Tibial nerve (tissue), 4 donors: ENCODE measurements at regions not wholly inside any gene's neighbourhood (a gene's known extent, or its start where the extent isn't known, plus 50 kb on each side); places are given as distances from the start of the nearest gene placed in this dataset.

Source experiments
- DNase-seq, 2 donors: peaks; one replicate each; pipeline ENCODE4 v3.0.0-alpha.2; 2019; ENCODE audit warnings: low spot score in 2 of 2
- H3K27ac ChIP-seq, 4 donors: fragments of 200-600 bp; sonication (generic) in 3 of 4; one replicate each; pipeline ENCODE4 v1.5.1; 2017 to 2019; ENCODE audit warnings: mild to moderate bottlenecking in 1 of 4
- H3K27me3 ChIP-seq, 2 donors: fragments of 200-600 bp; sonication (generic) in 1 of 2; one replicate each; pipeline versions ENCODE4 v1.5.1 to v1.6.0; 2017 to 2019
- H3K36me3 ChIP-seq, 3 donors: fragments of 200-600 bp; sonication (generic); one replicate each; pipeline ENCODE4 v1.5.1; 2018 to 2019
- H3K4me1 ChIP-seq, 4 donors: fragments of 200-600 bp; sonication (generic) in 3 of 4; one replicate each; pipeline ENCODE4 v1.5.1; 2017 to 2019
- H3K4me3 ChIP-seq, 4 donors: fragments of 200-600 bp; sonication (generic) in 3 of 4; one replicate each; pipeline ENCODE4 v1.5.1; 2017 to 2019; ENCODE audit warnings: mild to moderate bottlenecking in 1 of 4, moderate library complexity in 1 of 4
- H3K9me3 ChIP-seq, 4 donors: fragments of 200-600 bp; sonication (generic) in 3 of 4; one replicate each; pipeline ENCODE4 v1.5.1; 2017 to 2019
- EP300 ChIP-seq, 2 donors: sonication (generic); formaldehyde crosslinking; IDR thresholded peaks; one replicate each; pipeline ENCODE4 v1.6.1; 2017; ENCODE audit warnings: antibody characterized with exemption in 2 of 2, mild to moderate bottlenecking in 1 of 2
- POLR2A ChIP-seq, 2 donors: fragments of 450-650 bp; IDR thresholded peaks; one replicate each; pipeline ENCODE4 v1.6.1; 2017; ENCODE audit warnings: antibody characterized with exemption in 2 of 2, mild to moderate bottlenecking in 2 of 2, moderate library complexity in 2 of 2
- WGBS, 2 donors: methylation state at CpG; one replicate each; pipeline ENCODE4 v1.1.5; 2018; 5-methylcytosine and 5-hydroxymethylcytosine counted together
- TF ChIP-seq, protein P1 (sequence below), 5 experiments: fragments of 200-600 bp in 3 of 5; fragments of 450-650 bp in 2 of 5; sonication (generic) in 3 of 5; IDR thresholded peaks; one replicate each; pipeline ENCODE4 v1.5.1; 2016 to 2019; ENCODE audit warnings: antibody characterized with exemption in 5 of 5, mild to moderate bottlenecking in 3 of 5, moderate library complexity in 2 of 5

DNA sequence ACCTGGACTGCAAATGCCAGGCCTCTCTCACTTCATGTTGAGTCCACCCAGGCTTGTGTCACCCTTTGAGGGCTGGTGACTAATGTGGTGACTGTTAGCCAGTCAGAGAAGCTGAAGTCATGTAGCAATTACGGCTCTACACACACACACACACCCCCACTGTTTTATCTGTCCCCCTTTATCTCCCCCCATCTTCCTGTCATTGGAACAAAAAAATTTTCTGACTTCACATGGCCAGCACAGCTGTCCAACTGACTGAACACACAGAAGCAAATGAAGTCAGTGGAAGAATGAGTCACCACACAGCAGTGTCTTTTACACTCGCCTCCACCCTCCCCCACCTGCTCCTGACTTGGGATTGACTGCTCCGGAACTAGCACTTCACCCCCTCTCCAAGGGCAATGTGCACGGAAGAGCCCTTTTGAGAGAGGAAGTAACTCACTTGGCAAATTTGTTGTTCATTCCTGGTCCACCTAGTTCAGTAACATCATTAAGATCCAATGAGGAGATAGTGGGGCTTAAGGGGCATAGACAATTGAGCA, 198.0 kb downstream of the RNF144B start:
- peaks cover 0 to 4% (median 0%) of the 10 kb centered on the region in 4 donors for H3K4me1 ChIP-seq
- WGBS, 2 donors: 19 to 20% methylated on average over 4 of the region's 4 CpGs
- DNase-seq: no peak

DNA sequence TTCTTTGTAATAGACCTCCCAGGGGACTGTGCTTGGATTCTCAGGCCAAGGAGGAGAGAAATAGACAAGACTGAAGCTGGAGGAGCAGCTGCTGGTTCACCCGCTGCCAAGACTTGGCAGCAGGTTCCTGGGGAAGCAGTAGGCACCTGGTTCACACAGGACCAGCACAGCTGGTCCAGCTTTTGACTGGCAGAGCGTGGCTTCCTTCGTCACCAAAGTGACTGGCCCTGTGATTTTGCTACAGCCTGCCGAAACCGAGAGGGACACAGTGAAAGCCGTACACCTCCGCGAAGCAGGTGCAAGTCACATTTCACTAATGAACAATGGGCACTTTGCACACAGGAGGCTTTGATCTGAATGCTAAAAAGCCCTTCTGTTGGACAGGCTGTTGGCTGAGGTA, 199.0 kb downstream of the RNF144B start:
- Histone ChIP-seq H3K27ac (no peak overlapping the region), H3K36me3 (no peaks in the 10 kb centered on the region), H3K27me3 (no peaks in the 10 kb centered on the region), H3K4me1 (peaks cover 0 to 4% (median 0%) of the 10 kb centered on the region in 4 donors), H3K9me3 (no peaks in the 10 kb centered on the region), H3K4me3 (no peak overlapping the region)
- TF ChIP-seq EP300 (IDR thresholded peaks at IDR 0.05) (no peak), POLR2A (IDR thresholded peaks at IDR 0.05) (no peak)
- TF ChIP-seq, protein P1, sequence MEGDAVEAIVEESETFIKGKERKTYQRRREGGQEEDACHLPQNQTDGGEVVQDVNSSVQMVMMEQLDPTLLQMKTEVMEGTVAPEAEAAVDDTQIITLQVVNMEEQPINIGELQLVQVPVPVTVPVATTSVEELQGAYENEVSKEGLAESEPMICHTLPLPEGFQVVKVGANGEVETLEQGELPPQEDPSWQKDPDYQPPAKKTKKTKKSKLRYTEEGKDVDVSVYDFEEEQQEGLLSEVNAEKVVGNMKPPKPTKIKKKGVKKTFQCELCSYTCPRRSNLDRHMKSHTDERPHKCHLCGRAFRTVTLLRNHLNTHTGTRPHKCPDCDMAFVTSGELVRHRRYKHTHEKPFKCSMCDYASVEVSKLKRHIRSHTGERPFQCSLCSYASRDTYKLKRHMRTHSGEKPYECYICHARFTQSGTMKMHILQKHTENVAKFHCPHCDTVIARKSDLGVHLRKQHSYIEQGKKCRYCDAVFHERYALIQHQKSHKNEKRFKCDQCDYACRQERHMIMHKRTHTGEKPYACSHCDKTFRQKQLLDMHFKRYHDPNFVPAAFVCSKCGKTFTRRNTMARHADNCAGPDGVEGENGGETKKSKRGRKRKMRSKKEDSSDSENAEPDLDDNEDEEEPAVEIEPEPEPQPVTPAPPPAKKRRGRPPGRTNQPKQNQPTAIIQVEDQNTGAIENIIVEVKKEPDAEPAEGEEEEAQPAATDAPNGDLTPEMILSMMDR (IDR thresholded peaks at IDR 0.05): no peak
- WGBS, 2 donors: 91 to 97% methylated on average over 8 of the region's 8 CpGs
- DNase-seq: no peak

More for the DNA sequence above, 198.0 kb downstream of the RNF144B start:
- H3K4me3 ChIP-seq: no peak overlapping the region
- no peaks in the 10 kb centered on the region for H3K9me3 ChIP-seq
- H3K36me3 ChIP-seq: no peaks in the 10 kb centered on the region
- H3K27me3 ChIP-seq: no peaks in the 10 kb centered on the region
- no peak overlapping the region for H3K27ac ChIP-seq
- no peak for TF ChIP-seq EP300 (IDR thresholded peaks at IDR 0.05)

DNA sequence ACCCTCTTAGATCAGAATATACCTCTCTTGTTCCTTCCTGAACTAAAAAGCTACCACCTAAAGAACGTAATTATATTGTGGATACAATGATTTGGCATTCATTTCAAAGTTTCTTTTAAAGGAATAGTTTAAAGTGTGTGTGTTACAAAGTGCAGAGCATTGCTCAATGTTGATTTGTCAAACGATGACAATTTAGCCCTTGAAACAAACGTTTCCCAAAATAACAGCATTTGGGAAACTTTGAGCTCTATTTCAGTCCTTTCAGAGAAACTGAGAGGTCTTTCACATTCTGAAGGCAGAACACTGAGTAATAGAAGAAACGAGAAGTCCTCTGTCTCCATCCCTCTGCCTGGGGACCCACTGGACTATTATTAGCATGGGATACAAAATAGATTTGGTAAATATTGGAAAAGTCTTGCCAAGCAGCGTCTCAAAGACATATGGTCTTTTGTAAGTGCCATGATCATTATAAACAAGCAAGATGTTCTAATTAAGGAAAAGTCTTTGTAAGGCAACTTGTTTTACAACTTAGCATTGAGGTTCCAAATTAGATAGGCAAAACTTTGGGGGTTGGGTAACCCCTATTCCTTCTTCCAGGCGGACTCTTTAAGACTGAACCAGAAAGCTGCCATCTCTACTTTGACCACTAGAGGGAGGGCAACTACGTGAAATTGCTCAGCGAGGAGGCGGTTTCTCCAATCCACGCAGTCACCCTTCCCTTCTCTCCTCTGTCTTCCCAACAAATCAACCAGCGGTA, 208.8 kb downstream of the RNF144B start:
- Histone ChIP-seq H3K36me3 (no peaks in the 10 kb centered on the region), H3K4me3 (no peak overlapping the region), H3K27ac (peak overlapping the region in 2 of 4 donors; percentile 53 to 67), H3K27me3 (no peaks in the 10 kb centered on the region), H3K4me1 (peaks cover 0 to 12% (median 0%) of the 10 kb centered on the region in 4 donors), H3K9me3 (no peaks in the 10 kb centered on the region)
- peak; percentile 37 to 90 for DNase-seq
- TF ChIP-seq, protein P1 (IDR thresholded peaks at IDR 0.05): peak; percentile 83 to 90 (median 84)
- no peak for TF ChIP-seq EP300 (IDR thresholded peaks at IDR 0.05)
- TF ChIP-seq POLR2A (IDR thresholded peaks at IDR 0.05): no peak
- 15 to 16% methylated on average over 11 of the region's 11 CpGs for WGBS, 2 donors

DNA sequence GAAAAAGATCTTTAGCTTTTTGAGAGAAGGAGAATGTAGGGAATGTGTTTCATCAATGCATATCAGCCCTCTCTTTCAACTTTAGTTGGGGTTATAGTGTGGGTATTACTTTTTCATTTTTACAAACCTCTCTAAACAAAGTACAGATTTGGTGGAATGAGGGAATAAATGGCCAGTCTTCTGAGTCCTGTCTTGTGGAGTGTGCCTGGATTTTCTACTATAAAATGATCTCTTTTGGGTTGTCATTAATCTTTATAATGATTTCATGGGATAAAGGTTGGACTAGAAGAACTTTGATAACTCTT, 209.3 kb downstream of the RNF144B start:
- Histone ChIP-seq H3K4me1 (peaks cover 0 to 12% (median 0%) of the 10 kb centered on the region in 4 donors), H3K9me3 (no peaks in the 10 kb centered on the region), H3K27me3 (no peaks in the 10 kb centered on the region), H3K27ac (peak overlapping the region in 2 of 4 donors; percentile 53 to 67), H3K36me3 (no peaks in the 10 kb centered on the region), H3K4me3 (no peak overlapping the region)
- TF ChIP-seq, protein P1 (IDR thresholded peaks at IDR 0.05): peak in 1 of 5 experiments; percentile 8
- TF ChIP-seq EP300 (IDR thresholded peaks at IDR 0.05) (no peak), POLR2A (IDR thresholded peaks at IDR 0.05) (no peak)
- DNase-seq: no peak

DNA sequence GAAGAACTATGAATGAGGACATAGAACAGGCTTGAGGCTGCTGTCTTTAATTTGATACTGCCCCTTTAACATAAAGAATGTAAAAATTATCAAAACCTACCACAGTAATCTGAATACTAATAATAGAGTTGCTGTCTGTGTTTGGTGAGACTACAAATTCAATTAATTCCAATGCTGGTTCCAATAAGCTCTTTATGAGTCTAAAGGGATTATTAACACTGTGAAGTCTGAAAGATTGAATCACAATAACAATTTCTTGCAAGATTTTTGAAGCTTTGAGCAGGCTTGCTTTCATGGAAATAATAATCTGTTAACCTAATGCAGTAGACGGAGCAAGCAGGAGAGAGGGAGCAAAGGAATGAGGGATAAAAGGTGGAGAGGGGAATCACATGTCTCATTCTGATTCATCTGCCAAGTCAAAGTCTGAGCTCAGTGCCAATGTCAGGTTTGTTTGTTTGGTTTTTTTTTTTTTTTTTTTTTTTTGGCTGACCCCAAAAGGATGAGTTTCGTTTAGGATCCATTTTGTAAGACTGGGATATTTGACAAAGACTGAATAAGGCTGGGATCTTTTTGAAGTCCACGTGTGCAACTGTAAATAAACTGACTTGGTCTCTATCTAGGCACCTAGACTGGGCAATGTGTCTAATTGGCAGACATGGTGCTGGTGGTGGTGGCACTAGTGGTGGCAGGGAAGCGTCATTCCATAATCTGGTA, 211.6 kb downstream of the RNF144B start:
- H3K4me1 ChIP-seq: peaks cover 0 to 12% (median 0%) of the 10 kb centered on the region in 4 donors
- H3K27me3 ChIP-seq: no peaks in the 10 kb centered on the region
- WGBS, 2 donors: 58 to 61% methylated on average over 4 of the region's 4 CpGs
- no peaks in the 10 kb centered on the region for H3K36me3 ChIP-seq
- H3K27ac ChIP-seq: no peak overlapping the region
- TF ChIP-seq POLR2A (IDR thresholded peaks at IDR 0.05): no peak
- no peak for TF ChIP-seq EP300 (IDR thresholded peaks at IDR 0.05)
- TF ChIP-seq, protein P1 (IDR thresholded peaks at IDR 0.05): no peak
- no peaks in the 10 kb centered on the region for H3K9me3 ChIP-seq
- H3K4me3 ChIP-seq: no peak overlapping the region
- no peak for DNase-seq
